Astrocyte (in vitro differentiated cells and primary cell): ENCODE measurements at regions not wholly inside any gene's neighbourhood (a gene's known extent, or its start where the extent isn't known, plus 50 kb on each side); places are given as distances from the start of the nearest gene placed in this dataset.

ENCODE experiments used
- CTCF ChIP-seq: IDR thresholded peaks from 2 replicates; pipeline ENCODE4 v1.5.1; 2011; ENCODE audit warnings: low read depth, mild to moderate bottlenecking, inconsistent platforms, low read length, moderate library complexity; ENCODE audit not compliant: insufficient read depth
- EZH2 ChIP-seq: IDR thresholded peaks from 2 replicates; pipeline ENCODE4 v1.6.1; 2012; ENCODE audit warnings: mild to moderate bottlenecking, low read length, inconsistent platforms; ENCODE audit not compliant: insufficient read depth

- no peak for TF ChIP-seq CTCF
- no peak for TF ChIP-seq EZH2
These were observed 329.0 kb upstream of the TECRL start for GRCh38 chr4:64738240-64738639.
